ENCODE measurements at regions not wholly inside any gene's neighbourhood (a gene's known extent, or its start where the extent isn't known, plus 50 kb on each side); places are given as distances from the start of the nearest gene placed in this dataset.
"Not testable (repeated sequence)": the region's sequence is repeated elsewhere in the genome, so short reads cannot be mapped to it uniquely, and the experiment has no call there.

GRCh38 chr22:22773427-22773826, 114.2 kb upstream of the IGLL5 start:
- TF ChIP-seq ZFX (IDR thresholded peaks at IDR 0.05; ENCODE audit: borderline replicate concordance) (no peak), CTCF (IDR thresholded peaks at IDR 0.05) (no peak)
- H3K27ac ChIP-seq = no peak overlapping the region

GRCh38 chr22:22773979-22774604, 113.5 kb upstream of the IGLL5 start:
- TF ChIP-seq CTCF (IDR thresholded peaks at IDR 0.05) = no peak
- no peak for TF ChIP-seq ZFX (IDR thresholded peaks at IDR 0.05; ENCODE audit: borderline replicate concordance)
- no peak overlapping the region for H3K27ac ChIP-seq

- H3K27ac ChIP-seq = not testable (repeated sequence)
These were observed 112.9 kb upstream of the IGLL5 start for GRCh38 chr22:22774762-22775161.

GRCh38 chr22:22776121-22776520, 111.5 kb upstream of the IGLL5 start:
- no peak overlapping the region for H3K27ac ChIP-seq
- TF ChIP-seq ZFX (IDR thresholded peaks at IDR 0.05; ENCODE audit: borderline replicate concordance) = no peak
- TF ChIP-seq CTCF (IDR thresholded peaks at IDR 0.05) = no peak

GRCh38 chr22:22779213-22779612, 108.4 kb upstream of the IGLL5 start:
- TF ChIP-seq CTCF (IDR thresholded peaks at IDR 0.05) (no peak), ZFX (IDR thresholded peaks at IDR 0.05; ENCODE audit: borderline replicate concordance) (no peak)
- H3K27ac ChIP-seq = no peak overlapping the region

GRCh38 chr22:22783575-22783974, 104.0 kb upstream of the IGLL5 start:
- TF ChIP-seq CTCF (IDR thresholded peaks at IDR 0.05) (no peak), ZFX (IDR thresholded peaks at IDR 0.05; ENCODE audit: borderline replicate concordance) (no peak)
- H3K27ac ChIP-seq = no peak overlapping the region

GRCh38 chr22:22784249-22785039, 103.2 kb upstream of the IGLL5 start:
- TF ChIP-seq CTCF (IDR thresholded peaks at IDR 0.05) (no peak), ZFX (IDR thresholded peaks at IDR 0.05; ENCODE audit: borderline replicate concordance) (no peak)
- H3K27ac ChIP-seq = no peak overlapping the region
